Inferior parietal cortex (tissue), 1 donor: ENCODE measurements at regions not wholly inside any gene's neighbourhood (a gene's known extent, or its start where the extent isn't known, plus 50 kb on each side); places are given as distances from the start of the nearest gene placed in this dataset.
"Not testable (repeated sequence)": the region's sequence is repeated elsewhere in the genome, so short reads cannot be mapped to it uniquely, and the experiment has no call there.

ENCODE experiments used
- DNase-seq: peaks from one replicate; pipeline ENCODE4 v3.0.0-alpha.2; 2016; ENCODE audit errors: extremely low spot score

GRCh38 chr20:6715401-6715941, 52.0 kb upstream of the BMP2 start:
- no peak for DNase-seq

- DNase-seq, result no peak
These were observed 53.2 kb upstream of the BMP2 start for GRCh38 chr20:6714279-6714711.

- no peak for DNase-seq
These were observed 55.4 kb upstream of the BMP2 start for GRCh38 chr20:6711951-6712649.

- no peak for DNase-seq
These were observed 57.4 kb upstream of the BMP2 start for GRCh38 chr20:6709910-6710595.

- DNase-seq, result no peak
These were observed 59.5 kb upstream of the BMP2 start for GRCh38 chr20:6708010-6708409.

- DNase-seq, result no peak
These were observed 60.1 kb upstream of the BMP2 start for GRCh38 chr20:6707321-6707831.

GRCh38 chr20:6705926-6706548, 61.4 kb upstream of the BMP2 start:
- no peak for DNase-seq

GRCh38 chr20:6705106-6705766, 62.2 kb upstream of the BMP2 start:
- no peak for DNase-seq

GRCh38 chr20:6704132-6704861, 63.2 kb upstream of the BMP2 start:
- DNase-seq, result no peak

GRCh38 chr20:6703656-6704055, 63.8 kb upstream of the BMP2 start:
- DNase-seq, result no peak

- no peak for DNase-seq
These were observed 64.4 kb upstream of the BMP2 start for GRCh38 chr20:6703047-6703446.

- no peak for DNase-seq
These were observed 65.3 kb upstream of the BMP2 start for GRCh38 chr20:6702144-6702543.

- DNase-seq, result no peak
These were observed 66.7 kb upstream of the BMP2 start for GRCh38 chr20:6700563-6701329.

GRCh38 chr20:6699921-6700562, 67.4 kb upstream of the BMP2 start:
- DNase-seq, result no peak

GRCh38 chr20:6698723-6699122, 68.8 kb upstream of the BMP2 start:
- DNase-seq, result no peak

GRCh38 chr20:6698056-6698455, 69.4 kb upstream of the BMP2 start:
- no peak for DNase-seq

GRCh38 chr20:6697228-6697972, 70.1 kb upstream of the BMP2 start:
- DNase-seq, result no peak

GRCh38 chr20:6696001-6696400, 71.5 kb upstream of the BMP2 start:
- DNase-seq, result no peak

- DNase-seq, result not testable (repeated sequence)
These were observed 73.7 kb upstream of the BMP2 start for GRCh38 chr20:6693808-6694198.
